Activated naive CD8-positive, alpha-beta T cell (primary cell): ENCODE measurements at regions not wholly inside any gene's neighbourhood (a gene's known extent, or its start where the extent isn't known, plus 50 kb on each side); places are given as distances from the start of the nearest gene placed in this dataset.

ENCODE experiments used
- H3K27ac Mint-ChIP-seq: one replicate; pipeline ENCODE4 v1.8.0; 2021; ENCODE audit warnings: mixed read lengths
- H3K27me3 Mint-ChIP-seq: one replicate; pipeline ENCODE4 v1.8.0; 2021; ENCODE audit warnings: mixed read lengths
- H3K36me3 Mint-ChIP-seq: one replicate; pipeline ENCODE4 v1.8.0; 2021; ENCODE audit warnings: mixed read lengths
- H3K4me1 Mint-ChIP-seq: one replicate; pipeline ENCODE4 v1.8.0; 2021; ENCODE audit warnings: low read depth, mixed read lengths
- H3K4me3 Mint-ChIP-seq: one replicate; pipeline ENCODE4 v1.8.0; 2021; ENCODE audit warnings: mild to moderate bottlenecking, mixed read lengths
- H3K9me3 Mint-ChIP-seq: one replicate; pipeline ENCODE4 v1.8.0; 2021; ENCODE audit warnings: low read depth, mixed read lengths

- H3K4me3 Mint-ChIP-seq = no peak overlapping the region
- no peaks in the 10 kb centered on the region for H3K36me3 Mint-ChIP-seq
- peaks cover 5% of the 10 kb centered on the region for H3K4me1 Mint-ChIP-seq
- no peaks in the 10 kb centered on the region for H3K9me3 Mint-ChIP-seq
- no peaks in the 10 kb centered on the region for H3K27me3 Mint-ChIP-seq
- no peak overlapping the region for H3K27ac Mint-ChIP-seq
These were observed 133.4 kb upstream of the CDH4 start for GRCh38 chr20:61118429-61119224.

GRCh38 chr20:61119273-61119672 lies 132.8 kb upstream of the CDH4 start:
- Mint-ChIP-seq H3K4me1 (peaks cover 5% of the 10 kb centered on the region), H3K27me3 (no peaks in the 10 kb centered on the region), H3K36me3 (no peaks in the 10 kb centered on the region), H3K4me3 (no peak overlapping the region), H3K9me3 (no peaks in the 10 kb centered on the region), H3K27ac (no peak overlapping the region)

- Mint-ChIP-seq H3K4me3 (no peak overlapping the region), H3K4me1 (peaks cover 5% of the 10 kb centered on the region), H3K36me3 (no peaks in the 10 kb centered on the region), H3K27me3 (no peaks in the 10 kb centered on the region), H3K27ac (no peak overlapping the region), H3K9me3 (no peaks in the 10 kb centered on the region)
These were observed 132.2 kb upstream of the CDH4 start for GRCh38 chr20:61119794-61120410.

- Mint-ChIP-seq H3K27me3 (no peaks in the 10 kb centered on the region), H3K4me1 (peaks cover 5% of the 10 kb centered on the region), H3K36me3 (no peaks in the 10 kb centered on the region), H3K4me3 (no peak overlapping the region), H3K9me3 (no peaks in the 10 kb centered on the region), H3K27ac (no peak overlapping the region)
These were observed 131.2 kb upstream of the CDH4 start for GRCh38 chr20:61120595-61121515.

- Mint-ChIP-seq H3K9me3 (no peaks in the 10 kb centered on the region), H3K4me1 (peaks cover 5% of the 10 kb centered on the region), H3K4me3 (no peak overlapping the region), H3K27ac (no peak overlapping the region), H3K36me3 (no peaks in the 10 kb centered on the region), H3K27me3 (no peaks in the 10 kb centered on the region)
These were observed 130.4 kb upstream of the CDH4 start for GRCh38 chr20:61121661-61122060.

- H3K4me1 Mint-ChIP-seq = peaks cover 5% of the 10 kb centered on the region
- no peaks in the 10 kb centered on the region for H3K9me3 Mint-ChIP-seq
- H3K36me3 Mint-ChIP-seq = no peaks in the 10 kb centered on the region
- no peak overlapping the region for H3K27ac Mint-ChIP-seq
- no peaks in the 10 kb centered on the region for H3K27me3 Mint-ChIP-seq
- H3K4me3 Mint-ChIP-seq = no peak overlapping the region
These were observed 128.8 kb upstream of the CDH4 start for GRCh38 chr20:61123286-61123685.

- H3K9me3 Mint-ChIP-seq = no peaks in the 10 kb centered on the region
- H3K4me3 Mint-ChIP-seq = no peak overlapping the region
- no peak overlapping the region for H3K27ac Mint-ChIP-seq
- peaks cover 5% of the 10 kb centered on the region for H3K4me1 Mint-ChIP-seq
- H3K36me3 Mint-ChIP-seq = no peaks in the 10 kb centered on the region
- H3K27me3 Mint-ChIP-seq = no peaks in the 10 kb centered on the region
These were observed 128.2 kb upstream of the CDH4 start for GRCh38 chr20:61123751-61124368.

GRCh38 chr20:61125076-61125475 lies 127.0 kb upstream of the CDH4 start:
- Mint-ChIP-seq H3K27me3 (no peaks in the 10 kb centered on the region), H3K4me3 (no peak overlapping the region), H3K36me3 (no peaks in the 10 kb centered on the region), H3K27ac (no peak overlapping the region), H3K4me1 (peaks cover 10% of the 10 kb centered on the region), H3K9me3 (no peaks in the 10 kb centered on the region)

- Mint-ChIP-seq H3K4me1 (peaks cover 7% of the 10 kb centered on the region), H3K27ac (no peak overlapping the region), H3K9me3 (no peaks in the 10 kb centered on the region), H3K4me3 (no peak overlapping the region), H3K36me3 (no peaks in the 10 kb centered on the region), H3K27me3 (no peaks in the 10 kb centered on the region)
These were observed 126.4 kb upstream of the CDH4 start for GRCh38 chr20:61125546-61126180.

GRCh38 chr20:61126369-61127195 lies 125.5 kb upstream of the CDH4 start:
- H3K4me1 Mint-ChIP-seq = peaks cover 5% of the 10 kb centered on the region
- H3K4me3 Mint-ChIP-seq = no peak overlapping the region
- H3K27me3 Mint-ChIP-seq = no peaks in the 10 kb centered on the region
- no peaks in the 10 kb centered on the region for H3K9me3 Mint-ChIP-seq
- H3K36me3 Mint-ChIP-seq = no peaks in the 10 kb centered on the region
- no peak overlapping the region for H3K27ac Mint-ChIP-seq

GRCh38 chr20:61127311-61128039 lies 124.6 kb upstream of the CDH4 start:
- H3K4me1 Mint-ChIP-seq = peaks cover 5% of the 10 kb centered on the region
- no peak overlapping the region for H3K4me3 Mint-ChIP-seq
- no peaks in the 10 kb centered on the region for H3K27me3 Mint-ChIP-seq
- H3K36me3 Mint-ChIP-seq = no peaks in the 10 kb centered on the region
- no peaks in the 10 kb centered on the region for H3K9me3 Mint-ChIP-seq
- no peak overlapping the region for H3K27ac Mint-ChIP-seq

- Mint-ChIP-seq H3K36me3 (no peaks in the 10 kb centered on the region), H3K9me3 (no peaks in the 10 kb centered on the region), H3K27me3 (no peaks in the 10 kb centered on the region), H3K4me3 (no peak overlapping the region), H3K27ac (no peak overlapping the region), H3K4me1 (peaks cover 5% of the 10 kb centered on the region)
These were observed 123.3 kb upstream of the CDH4 start for GRCh38 chr20:61128701-61129269.

- no peaks in the 10 kb centered on the region for H3K27me3 Mint-ChIP-seq
- no peaks in the 10 kb centered on the region for H3K36me3 Mint-ChIP-seq
- H3K9me3 Mint-ChIP-seq = no peaks in the 10 kb centered on the region
- H3K4me1 Mint-ChIP-seq = peaks cover 5% of the 10 kb centered on the region
- H3K27ac Mint-ChIP-seq = no peak overlapping the region
- H3K4me3 Mint-ChIP-seq = no peak overlapping the region
These were observed 122.8 kb upstream of the CDH4 start for GRCh38 chr20:61129311-61129710.
